NCI-H1436 (cell line): ENCODE measurements at regions not wholly inside any gene's neighbourhood (a gene's known extent, or its start where the extent isn't known, plus 50 kb on each side); places are given as distances from the start of the nearest gene placed in this dataset.

Experiments used
- DNase-seq: peaks from one replicate; lab custom pipeline; 2025; lab: John Stamatoyannopoulos, UW

DNA sequence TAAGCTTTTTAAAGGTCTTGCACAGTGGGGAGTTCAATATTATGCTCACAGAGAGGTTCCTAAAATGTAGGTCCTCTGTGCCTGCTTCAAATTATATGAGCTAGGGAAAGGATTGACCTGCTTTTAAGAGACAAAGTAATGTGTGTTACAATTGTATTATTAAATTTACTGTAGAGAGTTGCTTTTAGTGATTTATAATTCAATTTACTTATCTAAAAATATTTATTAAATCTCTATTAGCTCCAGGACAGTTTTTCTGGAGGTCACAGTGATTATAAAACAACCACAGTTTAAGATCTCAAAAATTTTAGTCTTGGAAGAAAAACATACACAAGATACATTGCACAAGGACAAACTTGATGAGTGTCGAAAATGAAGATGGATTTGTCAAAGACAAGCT lies 665.7 kb upstream of the ARPP21 start:
- no peak for DNase-seq

DNA sequence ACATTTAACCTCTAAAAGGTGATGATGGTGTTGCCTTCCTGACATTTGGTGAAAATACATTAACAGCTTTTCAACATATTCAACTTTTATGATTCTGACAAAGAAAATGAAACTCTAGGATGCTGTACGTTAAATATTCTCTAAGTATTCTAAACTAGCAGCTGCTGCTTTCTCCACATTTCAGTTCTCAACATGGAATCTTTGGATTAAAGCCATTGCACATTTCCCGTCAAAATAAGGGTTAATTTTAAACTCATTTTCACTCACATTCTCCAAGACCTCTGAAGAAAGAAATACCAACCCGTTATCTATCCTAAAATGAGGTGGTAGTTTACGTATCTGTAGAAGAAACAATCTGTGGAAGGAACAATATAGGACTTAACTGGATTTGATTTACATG lies 655.7 kb upstream of the ARPP21 start:
- no peak for DNase-seq

- no peak for DNase-seq
Observed at GRCh38 chr3:34988296-34988695, 651.0 kb upstream of the ARPP21 start.

DNA sequence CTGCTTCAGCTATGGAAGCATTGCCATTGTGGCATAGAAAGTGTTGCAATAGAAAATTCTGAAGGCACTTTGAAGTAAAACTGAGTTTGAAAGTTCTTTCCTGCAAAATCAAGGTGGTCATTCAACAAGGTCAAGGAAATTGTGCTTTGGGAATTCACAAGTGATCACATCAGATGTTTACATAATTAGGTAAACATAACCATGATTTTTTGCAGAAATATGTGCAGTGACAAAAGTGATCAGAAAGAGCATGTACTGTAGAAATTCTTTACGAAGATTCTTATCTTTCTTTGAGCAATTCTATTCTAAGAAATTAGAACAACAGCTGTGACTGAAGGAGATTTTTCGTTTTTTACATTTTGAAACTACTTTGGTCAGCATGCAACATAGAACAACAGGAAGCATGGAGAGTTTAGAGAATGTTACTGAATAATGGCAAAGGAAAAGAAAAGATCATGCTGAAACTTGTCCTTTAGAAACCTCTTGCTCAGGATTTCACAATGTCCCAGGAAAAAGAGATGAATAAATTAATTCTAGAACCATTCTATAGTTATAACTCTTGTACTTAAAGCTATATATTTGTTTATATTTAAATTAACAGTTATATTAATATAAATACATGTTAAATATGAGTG lies 643.4 kb upstream of the ARPP21 start:
- DNase-seq, result no peak

- DNase-seq, result no peak
Observed at GRCh38 chr3:34998902-34999301, 640.4 kb upstream of the ARPP21 start.

GRCh38 chr3:35012214-35012613 lies 627.1 kb upstream of the ARPP21 start:
- DNase-seq, result no peak

- DNase-seq, result no peak
Observed at GRCh38 chr3:35028157-35028556, 611.2 kb upstream of the ARPP21 start.

DNA sequence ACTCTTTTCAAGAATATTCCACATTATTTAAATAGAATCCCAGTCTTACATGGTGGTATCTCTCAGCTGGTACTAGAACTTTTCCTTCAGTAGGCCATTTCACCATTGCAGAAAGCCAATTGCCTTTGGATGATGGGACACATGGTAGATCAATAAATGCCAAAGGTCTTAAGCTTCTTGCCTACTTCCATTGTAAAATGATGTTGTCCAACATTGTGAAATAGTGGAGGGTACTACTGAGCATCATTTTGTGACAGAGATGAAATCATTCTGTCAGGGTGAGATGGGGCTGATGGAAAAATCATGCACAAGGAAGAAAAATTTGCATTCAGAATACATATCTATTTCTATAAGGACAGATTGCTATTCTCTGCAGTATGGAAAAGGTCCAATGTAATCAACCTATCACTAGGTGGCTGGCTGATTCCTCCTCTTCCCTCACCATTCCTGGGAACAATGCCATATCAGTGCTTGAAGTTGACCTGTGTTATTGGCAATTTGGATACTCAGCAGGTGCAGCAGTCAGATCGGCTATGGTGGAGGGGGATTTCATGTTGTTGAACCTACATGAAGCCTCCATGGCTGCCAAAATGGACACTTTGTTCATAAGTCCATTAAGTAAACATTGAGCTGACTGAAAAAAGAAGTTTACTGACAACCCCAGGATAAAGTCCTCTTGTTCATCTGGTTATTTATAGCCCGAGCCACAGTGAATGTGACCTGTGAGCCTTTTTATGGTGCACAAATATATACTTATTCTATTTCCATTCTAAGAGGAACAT lies 596.9 kb upstream of the ARPP21 start:
- DNase-seq, result no peak

GRCh38 chr3:35043040-35043439 lies 596.3 kb upstream of the ARPP21 start:
- no peak for DNase-seq

DNA sequence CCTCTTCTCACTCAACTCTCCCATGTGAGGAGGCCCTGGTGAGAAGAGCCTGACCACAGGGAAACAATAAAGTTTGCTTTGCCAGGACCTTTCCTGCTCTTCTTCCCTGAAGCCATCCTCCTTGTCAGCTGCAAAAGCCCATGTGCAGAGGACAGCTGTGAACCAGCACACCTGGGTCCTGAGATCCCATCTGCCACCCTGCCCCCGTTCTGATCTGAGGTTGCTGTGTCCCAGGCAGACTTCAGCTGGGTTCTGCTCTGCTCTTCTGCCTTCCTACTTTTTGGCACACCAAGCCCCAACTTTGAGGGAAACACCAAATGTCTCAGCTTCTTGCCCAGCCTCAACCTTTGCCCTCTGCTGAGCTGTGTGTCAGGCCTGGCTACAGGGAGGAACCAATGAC lies 595.1 kb upstream of the ARPP21 start:
- no peak for DNase-seq

GRCh38 chr3:35045118-35045517 lies 594.2 kb upstream of the ARPP21 start:
- DNase-seq, result no peak

DNA sequence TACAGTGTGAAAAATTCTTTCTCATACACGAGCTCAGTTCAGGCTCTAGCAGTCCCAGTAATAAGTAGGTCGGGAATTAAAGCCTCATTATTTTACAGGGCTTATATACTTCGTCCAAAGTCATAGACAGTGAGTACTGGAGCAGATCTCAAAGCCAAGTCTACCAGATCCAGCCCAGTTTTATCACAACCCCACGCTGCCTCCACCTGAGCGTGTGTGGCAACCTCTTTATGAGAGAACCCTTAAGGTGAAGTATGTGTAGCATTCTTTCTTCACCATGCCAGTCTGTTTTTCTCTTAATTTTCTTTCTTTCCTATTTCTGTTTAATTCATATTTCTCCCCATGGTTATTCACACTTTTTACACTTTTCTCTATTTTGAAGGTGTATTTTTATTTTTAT lies 574.6 kb upstream of the ARPP21 start:
- DNase-seq, result no peak

GRCh38 chr3:35065891-35066290 lies 573.4 kb upstream of the ARPP21 start:
- no peak for DNase-seq

DNA sequence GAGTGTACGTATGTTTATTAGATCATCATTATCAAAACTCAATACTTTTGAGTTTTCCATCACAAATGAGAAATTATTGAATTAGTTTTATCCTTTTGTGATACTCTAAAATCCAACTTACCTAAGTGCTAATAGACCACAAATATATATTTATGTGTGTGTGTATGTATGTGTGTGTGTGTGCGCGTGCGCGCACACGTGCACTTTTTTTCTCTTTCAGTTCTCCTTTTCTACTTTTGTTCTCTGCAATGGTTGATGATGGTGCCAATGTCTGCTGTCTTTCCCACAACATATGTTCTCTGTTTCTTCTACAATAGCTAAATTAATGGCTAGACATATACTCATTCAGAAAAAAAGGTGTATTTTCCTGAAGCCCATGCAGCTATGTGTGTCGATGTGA lies 571.6 kb upstream of the ARPP21 start:
- DNase-seq, result no peak

- DNase-seq, result no peak
Observed at GRCh38 chr3:35070088-35070487, 569.2 kb upstream of the ARPP21 start.

DNA sequence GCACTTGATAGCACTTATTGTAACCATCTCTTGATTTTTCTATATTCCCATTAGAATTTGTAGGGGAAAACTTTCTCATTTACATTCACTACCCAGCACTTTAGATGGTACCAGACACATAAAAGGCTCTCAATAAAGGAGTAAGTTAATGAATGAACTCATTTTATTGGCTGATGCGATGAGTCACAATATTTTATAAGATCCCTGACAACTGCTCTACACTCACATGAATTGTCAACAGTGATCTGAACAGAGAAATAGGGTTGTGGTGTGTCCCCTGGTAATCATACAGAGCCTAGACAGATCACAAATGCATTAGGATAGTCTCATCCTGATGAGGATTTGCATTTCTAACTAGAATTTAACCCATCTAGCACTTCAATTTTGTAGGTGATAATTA lies 567.6 kb upstream of the ARPP21 start:
- no peak for DNase-seq

GRCh38 chr3:35078780-35079179 lies 560.5 kb upstream of the ARPP21 start:
- no peak for DNase-seq

DNA sequence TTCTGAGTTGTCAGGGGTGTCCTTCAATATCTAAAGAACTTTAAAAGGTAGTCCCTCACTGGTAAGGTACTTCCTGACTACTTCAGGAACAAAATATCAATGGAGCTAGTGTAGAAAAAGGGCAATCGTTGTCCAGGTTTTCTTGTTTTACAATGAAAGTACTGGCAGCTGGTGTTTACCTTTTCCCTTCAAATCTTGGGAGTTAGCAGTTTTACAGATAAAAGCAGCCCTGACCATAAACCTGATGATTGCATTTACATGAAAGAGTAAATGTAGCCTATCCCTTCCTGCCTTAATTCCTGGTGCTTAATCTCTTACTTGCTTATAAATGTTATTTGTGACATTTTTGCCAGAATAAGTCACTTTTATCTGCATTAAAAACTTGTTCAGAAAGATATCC lies 559.9 kb upstream of the ARPP21 start:
- DNase-seq, result no peak

- no peak for DNase-seq
Observed at GRCh38 chr3:35081899-35082298, 557.4 kb upstream of the ARPP21 start.

- DNase-seq, result no peak
Observed at GRCh38 chr3:35088943-35089342, 550.4 kb upstream of the ARPP21 start.

DNA sequence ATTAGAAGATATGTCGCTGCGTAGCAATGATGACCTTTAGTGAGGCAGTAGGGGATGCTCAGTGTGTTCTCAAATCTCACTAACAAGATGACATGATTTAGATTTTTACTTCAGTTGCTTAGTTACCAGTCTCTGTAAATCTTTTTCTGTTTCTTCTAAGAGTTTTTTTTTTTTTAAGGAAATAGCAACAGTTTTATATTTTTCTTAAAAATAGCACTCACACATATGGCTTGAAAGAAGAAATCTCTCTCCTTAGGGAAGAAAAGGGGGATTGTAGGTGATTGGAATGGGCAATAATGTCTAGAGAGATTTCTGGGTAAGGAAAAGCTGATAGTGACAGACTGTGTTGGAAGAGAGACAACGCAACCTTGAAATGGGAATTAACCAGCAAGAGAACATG lies 524.6 kb upstream of the ARPP21 start:
- no peak for DNase-seq

DNA sequence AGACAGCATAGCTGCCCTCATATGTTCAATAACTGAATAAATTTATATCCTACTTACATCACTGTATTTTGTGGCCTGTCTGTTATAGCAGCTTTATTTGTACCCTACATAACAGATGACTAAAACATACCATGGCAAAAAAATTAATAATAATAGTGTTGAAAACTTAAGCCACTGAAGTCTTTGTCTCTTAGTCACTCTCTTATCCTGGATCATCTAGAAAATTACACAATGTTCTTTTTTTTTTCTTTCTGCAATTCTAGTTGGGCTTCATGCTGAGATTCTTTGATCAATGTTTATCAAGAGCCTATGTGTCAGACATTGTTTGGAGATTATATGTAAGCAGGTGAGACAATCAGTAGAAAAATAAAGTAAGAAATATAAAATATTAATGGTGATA lies 519.3 kb upstream of the ARPP21 start:
- no peak for DNase-seq

DNA sequence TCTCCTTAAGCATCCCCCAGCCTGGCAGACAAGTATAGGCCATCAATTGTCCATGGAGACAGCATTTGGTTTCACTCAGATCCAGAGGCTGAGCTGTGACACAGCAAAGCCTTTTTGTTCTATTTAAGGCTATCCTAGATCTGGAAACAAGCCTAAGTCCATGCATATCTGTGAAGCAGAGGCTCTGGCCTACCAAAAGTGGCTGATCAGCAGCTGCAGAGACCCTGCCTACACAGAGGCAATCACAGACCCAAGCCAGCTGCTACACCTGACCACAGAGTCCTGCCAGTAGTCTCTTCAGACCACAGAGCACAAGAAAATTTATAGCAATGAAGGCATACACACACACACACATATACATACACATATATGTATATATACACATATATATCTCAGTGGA lies 501.7 kb upstream of the ARPP21 start:
- no peak for DNase-seq

- DNase-seq, result no peak
Observed at GRCh38 chr3:35141406-35141805, 497.9 kb upstream of the ARPP21 start.
